ENCODE measurements at regions not wholly inside any gene's neighbourhood (a gene's known extent, or its start where the extent isn't known, plus 50 kb on each side); places are given as distances from the start of the nearest gene placed in this dataset.
"Not testable (repeated sequence)": the region's sequence is repeated elsewhere in the genome, so short reads cannot be mapped to it uniquely, and the experiment has no call there.

GRCh38 chr5:126684656-126685442, 84.1 kb downstream of the PHAX start:
- not testable (repeated sequence) for TF ChIP-seq CTCF (IDR thresholded peaks at IDR 0.05; ENCODE audit: borderline replicate concordance, extremely low read depth, low read length, poor library complexity, severe bottlenecking); EZH2 (IDR thresholded peaks at IDR 0.05; ENCODE audit: borderline replicate concordance, low read depth, low read length, severe bottlenecking)

Measured in DND-41 (cell line).